GM10266 (cell line): ENCODE measurements at regions not wholly inside any gene's neighbourhood (a gene's known extent, or its start where the extent isn't known, plus 50 kb on each side); places are given as distances from the start of the nearest gene placed in this dataset.

Source experiments
- DNase-seq: peaks from one replicate; pipeline ENCODE4 v3.0.0; 2012; ENCODE audit errors: extremely low spot score
- TF ChIP-seq, protein P1 (sequence below): IDR thresholded peaks from 2 replicates; pipeline ENCODE4 v1.5.1; 2012; ENCODE audit warnings: mild to moderate bottlenecking, low read depth; ENCODE audit not compliant: control insufficient read depth, insufficient read depth; ENCODE audit errors: missing control alignments

DNA sequence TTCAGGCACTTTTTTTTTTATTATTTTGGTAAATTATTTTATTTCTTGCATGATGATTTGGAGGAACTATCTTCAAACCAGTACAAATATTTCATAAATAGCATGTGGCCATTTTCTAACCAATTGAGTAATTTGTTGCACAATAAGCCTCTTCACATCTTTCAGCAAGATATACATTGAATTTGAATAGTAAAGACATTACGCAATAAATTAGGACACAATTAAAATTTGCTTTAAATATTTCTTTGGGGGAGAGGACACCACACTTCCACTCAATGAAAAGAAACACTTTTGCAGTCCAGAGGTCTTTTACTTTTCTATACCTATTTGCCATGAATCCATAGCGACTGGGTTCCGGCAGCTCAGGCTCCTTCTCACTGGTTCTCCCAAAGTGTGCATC lies 762.6 kb upstream of the GOLIM4 start:
- no peak for DNase-seq
- TF ChIP-seq, protein P1, sequence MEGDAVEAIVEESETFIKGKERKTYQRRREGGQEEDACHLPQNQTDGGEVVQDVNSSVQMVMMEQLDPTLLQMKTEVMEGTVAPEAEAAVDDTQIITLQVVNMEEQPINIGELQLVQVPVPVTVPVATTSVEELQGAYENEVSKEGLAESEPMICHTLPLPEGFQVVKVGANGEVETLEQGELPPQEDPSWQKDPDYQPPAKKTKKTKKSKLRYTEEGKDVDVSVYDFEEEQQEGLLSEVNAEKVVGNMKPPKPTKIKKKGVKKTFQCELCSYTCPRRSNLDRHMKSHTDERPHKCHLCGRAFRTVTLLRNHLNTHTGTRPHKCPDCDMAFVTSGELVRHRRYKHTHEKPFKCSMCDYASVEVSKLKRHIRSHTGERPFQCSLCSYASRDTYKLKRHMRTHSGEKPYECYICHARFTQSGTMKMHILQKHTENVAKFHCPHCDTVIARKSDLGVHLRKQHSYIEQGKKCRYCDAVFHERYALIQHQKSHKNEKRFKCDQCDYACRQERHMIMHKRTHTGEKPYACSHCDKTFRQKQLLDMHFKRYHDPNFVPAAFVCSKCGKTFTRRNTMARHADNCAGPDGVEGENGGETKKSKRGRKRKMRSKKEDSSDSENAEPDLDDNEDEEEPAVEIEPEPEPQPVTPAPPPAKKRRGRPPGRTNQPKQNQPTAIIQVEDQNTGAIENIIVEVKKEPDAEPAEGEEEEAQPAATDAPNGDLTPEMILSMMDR = no peak

DNA sequence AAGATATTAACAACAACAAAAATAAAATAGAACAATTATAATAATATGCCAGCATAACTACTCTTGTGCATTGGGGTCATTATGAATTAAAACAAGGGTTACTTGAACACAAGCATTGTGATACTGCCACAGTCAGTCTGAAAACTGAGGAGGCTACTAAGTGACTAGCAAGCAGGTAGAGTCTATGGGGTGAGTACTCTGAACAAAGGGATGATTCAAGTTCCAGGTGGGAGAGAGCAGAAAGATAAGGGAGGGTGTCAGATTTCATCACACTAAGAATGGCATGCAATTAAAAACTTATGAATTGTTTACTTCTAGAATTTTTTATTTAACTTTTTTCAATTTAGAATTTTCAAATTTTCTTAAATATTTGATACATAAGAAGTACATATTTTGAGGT lies 754.4 kb upstream of the GOLIM4 start:
- TF ChIP-seq, protein P1 = no peak
- DNase-seq = no peak

DNA sequence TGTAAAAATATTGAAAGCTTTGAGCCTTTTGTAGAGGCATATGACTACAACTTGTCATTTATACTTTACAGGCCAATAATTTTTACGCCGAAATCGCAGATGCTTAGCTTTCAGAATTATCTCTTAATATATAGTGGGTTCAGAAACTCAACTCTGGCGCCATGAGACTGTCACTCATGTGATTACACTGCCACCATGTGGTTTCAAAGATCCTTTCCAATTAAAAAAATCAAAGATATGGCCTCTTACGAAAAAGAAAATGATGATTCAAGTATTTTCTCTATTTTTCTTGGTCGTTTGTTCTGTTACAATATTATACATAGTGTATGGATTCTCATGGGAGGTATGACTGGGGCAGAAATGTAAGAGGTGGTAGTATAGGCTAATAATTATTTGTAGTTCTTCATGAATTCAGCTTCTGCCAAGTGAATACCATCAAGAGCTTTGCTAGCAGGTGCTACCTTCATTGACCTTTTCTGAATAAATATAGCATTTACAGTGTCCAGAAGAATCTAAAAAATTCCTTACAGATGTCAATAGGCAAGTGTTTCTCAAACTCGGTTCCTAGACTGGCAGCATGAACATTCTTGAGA lies 751.7 kb upstream of the GOLIM4 start:
- peak; percentile 23 for DNase-seq
- TF ChIP-seq, protein P1 = peak; percentile 59

DNA sequence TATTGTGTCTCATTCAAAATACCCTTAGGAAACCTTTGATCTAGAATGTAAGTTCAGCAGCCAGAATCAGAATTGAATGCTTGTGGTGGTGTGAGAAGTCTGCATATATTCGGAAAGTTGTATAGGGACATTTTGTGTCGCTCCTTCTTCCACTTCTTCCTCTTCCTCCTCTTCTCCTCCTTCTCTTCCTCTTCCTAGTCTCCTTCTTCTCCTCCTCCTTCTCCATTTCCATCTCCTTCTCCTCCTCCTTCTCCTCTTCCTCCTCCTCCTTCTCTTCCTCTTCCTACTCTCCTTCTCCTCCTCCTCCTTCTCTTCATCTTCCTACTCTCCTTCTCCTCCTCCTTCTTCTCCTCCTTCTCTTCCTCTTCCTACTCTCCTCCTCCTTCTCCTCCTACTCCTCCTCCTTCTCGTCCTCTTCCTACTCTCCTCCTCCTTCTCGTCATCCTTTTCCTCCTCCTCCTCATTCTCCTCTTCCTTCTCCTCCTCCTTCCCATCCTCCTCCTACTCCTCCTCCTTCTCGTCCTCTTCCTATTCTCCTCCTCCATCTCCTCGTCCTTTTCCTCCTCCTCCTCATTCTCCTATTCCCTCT lies 749.3 kb upstream of the GOLIM4 start:
- TF ChIP-seq, protein P1 = no peak
- no peak for DNase-seq

DNA sequence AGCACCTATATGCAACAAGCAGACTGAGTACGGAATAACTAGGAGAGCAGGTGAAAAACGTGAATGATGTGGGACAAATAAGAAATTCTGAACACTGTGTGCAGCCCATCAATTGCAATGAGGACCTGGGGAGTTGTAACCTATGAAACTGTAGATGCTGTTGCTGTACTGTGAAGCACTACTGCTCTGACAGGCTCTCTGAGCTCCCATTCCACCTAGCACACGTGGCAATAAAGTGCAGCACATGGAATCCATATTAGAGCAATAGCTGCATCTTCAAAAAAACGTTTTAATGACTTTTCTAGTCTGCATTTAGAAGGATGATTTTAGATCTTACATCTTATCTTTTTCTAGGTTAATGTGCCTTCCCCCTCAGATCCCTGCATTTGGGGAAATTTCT lies 748.7 kb upstream of the GOLIM4 start:
- TF ChIP-seq, protein P1 = no peak

DNA sequence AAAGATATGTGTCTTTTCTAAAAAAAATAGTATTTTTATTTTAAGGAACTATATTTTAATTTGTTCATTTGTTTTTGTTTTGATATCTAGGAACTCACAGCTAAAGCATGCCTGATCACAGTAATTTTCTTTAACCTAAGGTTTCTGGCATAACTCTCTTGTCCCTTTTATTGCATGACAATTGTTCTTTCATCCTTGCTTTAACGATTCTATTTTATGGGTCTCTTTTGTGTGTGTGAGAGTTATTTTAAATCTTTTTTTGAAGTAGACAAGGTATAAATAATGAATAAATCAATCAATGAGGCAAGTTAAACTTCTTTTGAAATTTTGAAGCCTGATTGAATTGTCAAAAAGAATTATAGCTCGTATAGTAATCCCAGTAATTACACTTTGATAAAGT lies 747.8 kb upstream of the GOLIM4 start:
- TF ChIP-seq, protein P1 = no peak
- no peak for DNase-seq

More for the DNA sequence above, 748.7 kb upstream of the GOLIM4 start:
- no peak for DNase-seq

DNA sequence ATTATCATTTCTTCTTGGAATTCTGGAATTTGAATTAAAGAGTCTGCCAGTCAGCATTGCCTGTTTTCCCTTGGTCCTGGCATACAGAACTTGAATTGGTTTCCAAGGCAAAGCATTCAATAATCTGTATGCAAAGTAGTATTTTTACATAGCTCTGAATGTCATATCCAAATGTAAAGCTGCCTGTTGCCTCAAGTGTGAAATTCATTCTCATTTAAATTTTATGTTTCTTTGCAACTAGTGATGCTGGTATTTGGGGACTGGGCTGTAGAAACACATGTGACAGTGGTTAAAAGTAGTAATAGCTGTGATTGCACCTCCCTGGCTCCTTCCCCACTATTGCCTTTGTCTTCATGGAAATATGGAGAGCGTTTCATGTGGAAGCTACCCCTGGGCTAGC lies 743.9 kb upstream of the GOLIM4 start:
- DNase-seq = no peak
- TF ChIP-seq, protein P1 = no peak
